K562 (cell line): ENCODE measurements at regions not wholly inside any gene's neighbourhood (a gene's known extent, or its start where the extent isn't known, plus 50 kb on each side); places are given as distances from the start of the nearest gene placed in this dataset.

Experiments
- BDP1 ChIP-seq: IDR thresholded peaks from 3 replicates; pipeline ENCODE4 v1.6.1; 2011; ENCODE audit not compliant: insufficient read length, insufficient read depth
- FOXM1 ChIP-seq, 2 experiments: fragments of 450-650 bp in 1 of 2; sonication (generic) in 1 of 2; formaldehyde crosslinking in 1 of 2; IDR thresholded peaks; 2 replicates each; pipeline versions ENCODE4 v1.6.1 to v1.9.0; 2017 to 2022; ENCODE audit warnings: low read depth in 2 of 2, mild to moderate bottlenecking in 2 of 2, missing genetic modification reagents in 1 of 2, moderate library complexity in 1 of 2
- NR1H2 ChIP-seq: sonication (generic); formaldehyde crosslinking; IDR thresholded peaks from 2 replicates; pipeline ENCODE4 v1.4.0; 2020; ENCODE audit warnings: mild to moderate bottlenecking, missing genetic modification reagents
- PHB ChIP-seq: fragments of 250-450 bp; sonication (Bioruptor Pico); IDR thresholded peaks from 2 replicates; pipeline ENCODE4 v1.5.0; 2021
- RFX5 ChIP-seq: IDR thresholded peaks from 2 replicates; pipeline ENCODE4 v1.6.1; 2011; ENCODE audit warnings: low read depth, mild to moderate bottlenecking, improper control_type of control experiment, low read length
- UBTF ChIP-seq, 2 experiments: IDR thresholded peaks; 2 replicates each; pipeline ENCODE4 v1.6.1; 2012; ENCODE audit warnings: improper control_type of control experiment in 2 of 2, low read depth in 2 of 2, low read length in 2 of 2, borderline replicate concordance in 1 of 2
- ZBTB12 ChIP-seq: fragments of 250-450 bp; sonication (Bioruptor Pico); IDR thresholded peaks from 2 replicates; pipeline ENCODE4 v1.4.0; 2020
- ZNF41 ChIP-seq: fragments of 250-450 bp; sonication (Bioruptor Pico); conservative IDR thresholded peaks from 2 replicates; pipeline ENCODE4 v1.4.0; 2020; ENCODE audit warnings: mild to moderate bottlenecking
- ZNF449 ChIP-seq: fragments of 250-450 bp; sonication (Bioruptor Pico); IDR thresholded peaks from 2 replicates; pipeline ENCODE4 v1.8.0; 2022; ENCODE audit warnings: moderate library complexity, mild to moderate bottlenecking, inconsistent platforms
- ZNF57 ChIP-seq: fragments of 450-650 bp; formaldehyde crosslinking; IDR thresholded peaks from 2 replicates; pipeline ENCODE4 v1.4.0; 2020; ENCODE audit warnings: mild to moderate bottlenecking, moderate library complexity
- TF ChIP-seq, protein P1 (sequence below), 2 experiments: fragments of 450-650 bp in 1 of 2; sonication (generic) in 1 of 2; formaldehyde crosslinking in 1 of 2; IDR thresholded peaks; 2 replicates each; pipeline versions ENCODE4 v1.7.1 to v1.9.0; 2016 to 2022; ENCODE audit warnings: inconsistent platforms in 1 of 2, mild to moderate bottlenecking in 1 of 2, missing genetic modification reagents in 1 of 2
- TF ChIP-seq, protein P2 (sequence below), 3 experiments: fragments of 200-800 bp in 1 of 3; sonication (Bioruptor generic) in 1 of 3; sonication (generic) in 1 of 3; formaldehyde crosslinking in 1 of 3; IDR thresholded peaks; 2 replicates each; pipeline versions ENCODE4 v1.6.1 to v1.8.0; 2016 to 2022; ENCODE audit warnings: mild to moderate bottlenecking in 2 of 3, missing compliant biosample characterization in 2 of 3, missing genetic modification characterization in 2 of 3, missing genetic modification reagents in 1 of 3

DNA sequence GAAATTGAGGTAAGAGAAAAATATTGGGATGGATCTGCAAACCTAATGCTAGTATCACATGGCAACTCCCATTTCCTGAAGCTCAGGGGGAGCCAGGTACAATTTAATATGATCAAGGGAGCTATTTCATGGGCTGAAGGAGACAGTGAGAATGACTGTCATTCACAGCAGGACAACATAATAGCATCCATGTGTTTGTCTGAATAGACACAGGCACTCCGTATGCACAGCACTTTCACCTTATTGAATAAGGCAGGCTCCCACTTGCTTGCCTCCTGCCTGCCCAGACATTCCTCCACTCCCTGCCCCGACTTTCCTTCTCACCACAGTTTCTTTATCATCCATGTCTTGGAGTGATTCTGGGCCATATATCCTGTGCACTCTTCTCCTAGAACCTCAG, 156.6 kb upstream of the SLC24A5 start (continued):
- TF ChIP-seq UBTF (IDR thresholded peaks at IDR 0.05; ENCODE audit: borderline replicate concordance in 1 of 2, low read depth in 2 of 2, low read length in 2 of 2) (no peak), FOXM1 (IDR thresholded peaks at IDR 0.05; ENCODE audit: low read depth) (no peak), FOXM1 (CRISPR knock-in tag; IDR thresholded peaks at IDR 0.05; ENCODE audit: low read depth) (no peak), NR1H2 (no peak), ZNF41 (CRISPR knock-in tag) (no peak), ZBTB12 (CRISPR knock-in tag) (no peak), ZNF449 (CRISPR knock-in tag) (no peak), RFX5 (no peak), BDP1 (no peak), PHB (CRISPR knock-in tag) (no peak), ZNF57 (CRISPR knock-in tag) (no peak)
- TF ChIP-seq, protein P1, sequence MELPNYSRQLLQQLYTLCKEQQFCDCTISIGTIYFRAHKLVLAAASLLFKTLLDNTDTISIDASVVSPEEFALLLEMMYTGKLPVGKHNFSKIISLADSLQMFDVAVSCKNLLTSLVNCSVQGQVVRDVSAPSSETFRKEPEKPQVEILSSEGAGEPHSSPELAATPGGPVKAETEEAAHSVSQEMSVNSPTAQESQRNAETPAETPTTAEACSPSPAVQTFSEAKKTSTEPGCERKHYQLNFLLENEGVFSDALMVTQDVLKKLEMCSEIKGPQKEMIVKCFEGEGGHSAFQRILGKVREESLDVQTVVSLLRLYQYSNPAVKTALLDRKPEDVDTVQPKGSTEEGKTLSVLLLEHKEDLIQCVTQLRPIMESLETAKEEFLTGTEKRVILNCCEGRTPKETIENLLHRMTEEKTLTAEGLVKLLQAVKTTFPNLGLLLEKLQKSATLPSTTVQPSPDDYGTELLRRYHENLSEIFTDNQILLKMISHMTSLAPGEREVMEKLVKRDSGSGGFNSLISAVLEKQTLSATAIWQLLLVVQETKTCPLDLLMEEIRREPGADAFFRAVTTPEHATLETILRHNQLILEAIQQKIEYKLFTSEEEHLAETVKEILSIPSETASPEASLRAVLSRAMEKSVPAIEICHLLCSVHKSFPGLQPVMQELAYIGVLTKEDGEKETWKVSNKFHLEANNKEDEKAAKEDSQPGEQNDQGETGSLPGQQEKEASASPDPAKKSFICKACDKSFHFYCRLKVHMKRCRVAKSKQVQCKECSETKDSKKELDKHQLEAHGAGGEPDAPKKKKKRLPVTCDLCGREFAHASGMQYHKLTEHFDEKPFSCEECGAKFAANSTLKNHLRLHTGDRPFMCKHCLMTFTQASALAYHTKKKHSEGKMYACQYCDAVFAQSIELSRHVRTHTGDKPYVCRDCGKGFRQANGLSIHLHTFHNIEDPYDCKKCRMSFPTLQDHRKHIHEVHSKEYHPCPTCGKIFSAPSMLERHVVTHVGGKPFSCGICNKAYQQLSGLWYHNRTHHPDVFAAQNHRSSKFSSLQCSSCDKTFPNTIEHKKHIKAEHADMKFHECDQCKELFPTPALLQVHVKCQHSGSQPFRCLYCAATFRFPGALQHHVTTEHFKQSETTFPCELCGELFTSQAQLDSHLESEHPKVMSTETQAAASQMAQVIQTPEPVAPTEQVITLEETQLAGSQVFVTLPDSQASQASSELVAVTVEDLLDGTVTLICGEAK (IDR thresholded peaks at IDR 0.05): no peak
- TF ChIP-seq, protein P1 (CRISPR knock-in tag; IDR thresholded peaks at IDR 0.05): no peak
- TF ChIP-seq, protein P2, sequence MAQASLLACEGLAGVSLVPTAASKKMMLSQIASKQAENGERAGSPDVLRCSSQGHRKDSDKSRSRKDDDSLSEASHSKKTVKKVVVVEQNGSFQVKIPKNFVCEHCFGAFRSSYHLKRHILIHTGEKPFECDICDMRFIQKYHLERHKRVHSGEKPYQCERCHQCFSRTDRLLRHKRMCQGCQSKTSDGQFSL (CRISPR knock-in tag; IDR thresholded peaks at IDR 0.05): no peak
- TF ChIP-seq, protein P2 (tag; IDR thresholded peaks at IDR 0.05): no peak
